ENCODE measurements at regions not wholly inside any gene's neighbourhood (a gene's known extent, or its start where the extent isn't known, plus 50 kb on each side); places are given as distances from the start of the nearest gene placed in this dataset.

DNA sequence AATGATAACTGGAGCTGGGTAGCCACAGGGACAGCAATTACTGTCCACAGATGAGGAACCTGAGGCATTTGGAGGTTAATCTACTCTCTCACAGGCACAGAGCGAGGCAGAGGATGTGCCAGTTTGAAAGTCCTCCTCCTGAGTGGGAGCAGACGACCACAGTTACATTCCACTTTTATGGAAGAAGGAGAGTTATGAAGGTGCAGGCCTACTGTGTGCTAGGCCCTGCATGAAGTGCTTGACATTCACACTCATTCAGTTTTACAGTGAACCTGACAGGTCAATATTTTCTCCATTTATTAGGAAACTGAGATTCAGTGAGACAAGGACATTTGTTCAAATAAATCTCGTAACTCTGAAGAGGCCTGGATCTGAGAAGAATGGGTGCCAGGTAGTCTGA lies 142.0 kb downstream of the TDRD15 start (continued):
- TF ChIP-seq ZNF180 (CRISPR knock-in tag; IDR thresholded peaks at IDR 0.05; ENCODE audit: borderline replicate concordance, low read depth) (no peak), HNRNPLL (IDR thresholded peaks at IDR 0.05; ENCODE audit: low read depth, low read length, poor library complexity, severe bottlenecking) (no peak), IRF2 (CRISPR knock-in tag; IDR thresholded peaks at IDR 0.05) (no peak), ZNF562 (CRISPR knock-in tag; IDR thresholded peaks at IDR 0.05; ENCODE audit: borderline replicate concordance) (no peak)

DNA sequence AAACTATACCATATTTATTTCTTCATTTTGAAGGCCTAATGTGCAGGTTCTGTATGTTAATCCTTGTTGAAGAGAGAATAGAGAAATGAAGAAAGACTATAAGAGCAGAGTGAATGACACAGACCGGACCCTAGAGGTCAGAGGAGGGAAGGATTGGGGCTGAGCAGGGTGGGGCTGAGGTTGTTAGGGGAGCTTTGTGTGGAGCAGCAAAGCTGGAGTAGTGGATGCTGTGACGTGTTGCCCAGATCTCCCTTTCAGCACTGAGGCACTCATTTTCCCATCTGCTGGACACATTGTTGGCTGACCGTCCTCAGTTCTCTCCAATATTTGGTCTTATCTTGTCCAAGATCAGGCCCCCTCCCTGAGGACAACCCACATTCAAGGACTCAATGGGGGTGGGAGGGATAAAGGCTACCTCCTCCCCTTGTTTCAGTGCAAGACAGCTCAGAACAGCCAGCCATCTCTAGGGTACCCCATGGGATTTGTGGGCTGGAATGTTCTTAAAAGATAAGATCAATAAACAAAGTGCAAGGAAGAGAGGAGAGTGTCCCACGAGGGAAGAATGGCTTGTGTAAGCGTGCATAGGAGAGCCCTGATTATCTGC lies 143.6 kb downstream of the TDRD15 start:
- 37% methylated on average over 5 of the region's 5 CpGs for WGBS (ENCODE audit: low lambda C conversion rate)
- H3K4me3 ChIP-seq (replicated peaks in 1 of 3; ENCODE audit: insufficient read depth in 1 of 3, low read depth in 2 of 3, low read length in 3 of 3) = no peak overlapping the region
- H3K36me3 ChIP-seq (replicated peaks in 1 of 2; ENCODE audit: control insufficient read depth in 1 of 2, insufficient read depth in 2 of 2, low read length in 2 of 2) = no peaks in the 10 kb centered on the region
- H3K9me3 ChIP-seq (ENCODE audit: low read length) = no peaks in the 10 kb centered on the region
- no peak for ATAC-seq
- DNase-seq (ENCODE audit: low spot score) = no peak
- no peak for FAIRE-seq
- H3K79me2 ChIP-seq (ENCODE audit: insufficient read depth, low read length) = no peaks in the 10 kb centered on the region
- no peak overlapping the region for H3K27ac ChIP-seq (ENCODE audit: extremely low read length, insufficient read depth, low read length)
- ChIA-PET POLR2A (no interaction called here), CTCF (ENCODE audit: low intra/inter-chr PET ratio, low total read pairs) (no interaction called here)
- no peak overlapping the region for H2AFZ ChIP-seq (ENCODE audit: low read length)
- no peak overlapping the region for H3K4me2 ChIP-seq (ENCODE audit: low read depth, low read length)
- TF ChIP-seq ZNF343 (CRISPR knock-in tag; IDR thresholded peaks at IDR 0.05) = no peak
- no peak for TF ChIP-seq ZBED4 (CRISPR knock-in tag; IDR thresholded peaks at IDR 0.05; ENCODE audit: borderline replicate concordance)
- TF ChIP-seq ZKSCAN8 (CRISPR knock-in tag; IDR thresholded peaks at IDR 0.05; ENCODE audit: borderline replicate concordance) = no peak
- TF ChIP-seq PITX1 (CRISPR knock-in tag; IDR thresholded peaks at IDR 0.05) = no peak
- TF ChIP-seq, protein P1, sequence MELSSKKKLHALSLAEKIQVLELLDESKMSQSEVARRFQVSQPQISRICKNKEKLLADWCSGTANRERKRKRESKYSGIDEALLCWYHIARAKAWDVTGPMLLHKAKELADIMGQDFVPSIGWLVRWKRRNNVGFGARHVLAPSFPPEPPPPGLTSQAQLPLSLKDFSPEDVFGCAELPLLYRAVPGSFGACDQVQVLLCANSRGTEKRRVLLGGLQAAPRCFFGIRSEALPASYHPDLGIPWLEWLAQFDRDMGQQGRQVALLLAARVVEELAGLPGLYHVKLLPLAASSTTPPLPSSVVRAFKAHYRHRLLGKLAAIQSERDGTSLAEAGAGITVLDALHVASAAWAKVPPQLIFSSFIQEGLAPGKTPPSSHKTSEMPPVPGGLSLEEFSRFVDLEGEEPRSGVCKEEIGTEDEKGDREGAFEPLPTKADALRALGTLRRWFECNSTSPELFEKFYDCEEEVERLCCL (CRISPR knock-in tag; IDR thresholded peaks at IDR 0.05; ENCODE audit: borderline replicate concordance) = no peak
- TF ChIP-seq, protein P2, sequence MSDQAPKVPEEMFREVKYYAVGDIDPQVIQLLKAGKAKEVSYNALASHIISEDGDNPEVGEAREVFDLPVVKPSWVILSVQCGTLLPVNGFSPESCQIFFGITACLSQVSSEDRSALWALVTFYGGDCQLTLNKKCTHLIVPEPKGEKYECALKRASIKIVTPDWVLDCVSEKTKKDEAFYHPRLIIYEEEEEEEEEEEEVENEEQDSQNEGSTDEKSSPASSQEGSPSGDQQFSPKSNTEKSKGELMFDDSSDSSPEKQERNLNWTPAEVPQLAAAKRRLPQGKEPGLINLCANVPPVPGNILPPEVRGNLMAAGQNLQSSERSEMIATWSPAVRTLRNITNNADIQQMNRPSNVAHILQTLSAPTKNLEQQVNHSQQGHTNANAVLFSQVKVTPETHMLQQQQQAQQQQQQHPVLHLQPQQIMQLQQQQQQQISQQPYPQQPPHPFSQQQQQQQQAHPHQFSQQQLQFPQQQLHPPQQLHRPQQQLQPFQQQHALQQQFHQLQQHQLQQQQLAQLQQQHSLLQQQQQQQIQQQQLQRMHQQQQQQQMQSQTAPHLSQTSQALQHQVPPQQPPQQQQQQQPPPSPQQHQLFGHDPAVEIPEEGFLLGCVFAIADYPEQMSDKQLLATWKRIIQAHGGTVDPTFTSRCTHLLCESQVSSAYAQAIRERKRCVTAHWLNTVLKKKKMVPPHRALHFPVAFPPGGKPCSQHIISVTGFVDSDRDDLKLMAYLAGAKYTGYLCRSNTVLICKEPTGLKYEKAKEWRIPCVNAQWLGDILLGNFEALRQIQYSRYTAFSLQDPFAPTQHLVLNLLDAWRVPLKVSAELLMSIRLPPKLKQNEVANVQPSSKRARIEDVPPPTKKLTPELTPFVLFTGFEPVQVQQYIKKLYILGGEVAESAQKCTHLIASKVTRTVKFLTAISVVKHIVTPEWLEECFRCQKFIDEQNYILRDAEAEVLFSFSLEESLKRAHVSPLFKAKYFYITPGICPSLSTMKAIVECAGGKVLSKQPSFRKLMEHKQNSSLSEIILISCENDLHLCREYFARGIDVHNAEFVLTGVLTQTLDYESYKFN (CRISPR knock-in tag; conservative IDR thresholded peaks at IDR 0.05) = no peak
- in situ Hi-C loops (cut with HindIII; ENCODE audit: extremely low pct_ligation_motif_present, low pct_unique_long_range_greater_than_20kb) = no loop called here
- peaks cover 0 to 18% of the 10 kb centered on the region in 2 experiments; a peak in 3 of 5 replicates for H3K27me3 ChIP-seq (ENCODE audit: control insufficient read depth in 1 of 2, insufficient read depth in 2 of 2, low read length in 2 of 2)
- peaks cover 26% of the 10 kb centered on the region for H3K4me1 ChIP-seq (ENCODE audit: insufficient read depth, low read length)
- intact Hi-C loops (cut with micrococcal nuclease; ENCODE audit: unreplicated experiment) = no loop called here
- H3K9ac ChIP-seq (ENCODE audit: insufficient read depth, low read depth, low read length) = no peak overlapping the region
- H4K20me1 ChIP-seq (ENCODE audit: insufficient read depth, low read length) = no peaks in the 10 kb centered on the region
- BruUV-seq (replicated peaks) = no TSS peak

All from HepG2 (cell line).